Vagina (tissue), 2 donors: ENCODE measurements at regions not wholly inside any gene's neighbourhood (a gene's known extent, or its start where the extent isn't known, plus 50 kb on each side); places are given as distances from the start of the nearest gene placed in this dataset.

ENCODE experiments used
- DNase-seq, 2 donors: peaks; one replicate each; pipeline ENCODE4 v3.0.0-alpha.2; 2017; ENCODE audit errors: extremely low spot score in 2 of 2
- H3K27ac ChIP-seq: fragments of 200-600 bp; sonication (generic); one replicate; pipeline ENCODE4 v1.5.1; 2019
- H3K27me3 ChIP-seq: fragments of 200-600 bp; sonication (generic); one replicate; pipeline ENCODE4 v1.5.1; 2019
- H3K36me3 ChIP-seq, 2 donors: fragments of 200-600 bp; sonication (generic); one replicate each; pipeline ENCODE4 v1.5.1; 2017 to 2019
- H3K4me1 ChIP-seq: fragments of 200-600 bp; sonication (generic); one replicate; pipeline ENCODE4 v1.5.1; 2019
- H3K4me3 ChIP-seq, 2 donors: fragments of 200-600 bp; sonication (generic); 1 replicate in 1 of 2; 2 replicates in 1 of 2; pipeline ENCODE4 v1.5.1; 2016 to 2019
- H3K9me3 ChIP-seq: fragments of 200-600 bp; sonication (generic); one replicate; pipeline ENCODE4 v1.5.1; 2019
- CTCF ChIP-seq, 3 experiments: fragments of 450-650 bp in 2 of 3; fragments of 200-600 bp in 1 of 3; sonication (generic) in 1 of 3; IDR thresholded peaks; one replicate each; pipeline ENCODE4 v1.5.1; 2017 to 2019; ENCODE audit warnings: antibody characterized with exemption in 3 of 3, mild to moderate bottlenecking in 2 of 3, moderate library complexity in 2 of 3
- POLR2A ChIP-seq, 2 donors: fragments of 450-650 bp; IDR thresholded peaks; one replicate each; pipeline ENCODE4 v1.6.1; 2017; ENCODE audit warnings: antibody characterized with exemption in 2 of 2, mild to moderate bottlenecking in 2 of 2, moderate library complexity in 2 of 2
- POLR2AphosphoS5 ChIP-seq, 2 donors: sonication (generic); formaldehyde crosslinking; IDR thresholded peaks; one replicate each; pipeline ENCODE4 v1.9.0; 2017; ENCODE audit warnings: antibody characterized with exemption in 2 of 2, mild to moderate bottlenecking in 2 of 2, low read depth in 1 of 2; ENCODE audit not compliant: insufficient read depth in 1 of 2
- intact Hi-C: fragments of 100-400 bp; cut with DNase I; formaldehyde crosslinking; loops from one replicate; pipeline ENCODE4 v1.15.1; 2023

GRCh38 chr9:1712861-1713450, 302.2 kb upstream of the SMARCA2 start:
- Histone ChIP-seq H3K4me3 (no peak overlapping the region), H3K27me3 (no peaks in the 10 kb centered on the region), H3K9me3 (no peaks in the 10 kb centered on the region), H3K4me1 (no peaks in the 10 kb centered on the region), H3K36me3 (no peaks in the 10 kb centered on the region), H3K27ac (no peak overlapping the region)
- intact Hi-C loops, result no loop called here
- no peak for DNase-seq
- TF ChIP-seq POLR2A (IDR thresholded peaks at IDR 0.05), result no peak
- no peak for TF ChIP-seq CTCF (IDR thresholded peaks at IDR 0.05)
- TF ChIP-seq POLR2AphosphoS5 (IDR thresholded peaks at IDR 0.05; ENCODE audit: insufficient read depth in 1 of 2, low read depth in 1 of 2), result no peak

GRCh38 chr9:1713841-1714240, 301.3 kb upstream of the SMARCA2 start:
- no peak for TF ChIP-seq CTCF (IDR thresholded peaks at IDR 0.05)
- TF ChIP-seq POLR2A (IDR thresholded peaks at IDR 0.05), result no peak
- TF ChIP-seq POLR2AphosphoS5 (IDR thresholded peaks at IDR 0.05; ENCODE audit: insufficient read depth in 1 of 2, low read depth in 1 of 2), result no peak
- H3K36me3 ChIP-seq, result no peaks in the 10 kb centered on the region
- H3K27me3 ChIP-seq, result no peaks in the 10 kb centered on the region
- no peaks in the 10 kb centered on the region for H3K9me3 ChIP-seq
- no peaks in the 10 kb centered on the region for H3K4me1 ChIP-seq
- no peak overlapping the region for H3K4me3 ChIP-seq
- no peak for DNase-seq
- no peak overlapping the region for H3K27ac ChIP-seq
- intact Hi-C loops, result no loop called here

- Histone ChIP-seq H3K4me1 (no peaks in the 10 kb centered on the region), H3K27ac (no peak overlapping the region), H3K4me3 (no peak overlapping the region), H3K27me3 (no peaks in the 10 kb centered on the region), H3K36me3 (no peaks in the 10 kb centered on the region), H3K9me3 (no peaks in the 10 kb centered on the region)
- intact Hi-C loops, result no loop called here
- no peak for DNase-seq
- TF ChIP-seq CTCF (IDR thresholded peaks at IDR 0.05) (no peak), POLR2A (IDR thresholded peaks at IDR 0.05) (no peak), POLR2AphosphoS5 (IDR thresholded peaks at IDR 0.05; ENCODE audit: insufficient read depth in 1 of 2, low read depth in 1 of 2) (no peak)
These were observed 297.3 kb upstream of the SMARCA2 start for GRCh38 chr9:1717882-1718281.

- intact Hi-C loops, result no loop called here
- no peaks in the 10 kb centered on the region for H3K27me3 ChIP-seq
- no peak for DNase-seq
- no peak overlapping the region for H3K4me3 ChIP-seq
- H3K4me1 ChIP-seq, result no peaks in the 10 kb centered on the region
- TF ChIP-seq POLR2A (IDR thresholded peaks at IDR 0.05) (no peak), CTCF (IDR thresholded peaks at IDR 0.05) (no peak), POLR2AphosphoS5 (IDR thresholded peaks at IDR 0.05; ENCODE audit: insufficient read depth in 1 of 2, low read depth in 1 of 2) (no peak)
- H3K9me3 ChIP-seq, result no peaks in the 10 kb centered on the region
- no peaks in the 10 kb centered on the region for H3K36me3 ChIP-seq
- no peak overlapping the region for H3K27ac ChIP-seq
These were observed 296.3 kb upstream of the SMARCA2 start for GRCh38 chr9:1718836-1719235.

- Histone ChIP-seq H3K27ac (no peak overlapping the region), H3K9me3 (no peaks in the 10 kb centered on the region), H3K27me3 (no peaks in the 10 kb centered on the region), H3K4me1 (no peaks in the 10 kb centered on the region), H3K4me3 (no peak overlapping the region), H3K36me3 (no peaks in the 10 kb centered on the region)
- DNase-seq, result no peak
- no peak for TF ChIP-seq POLR2AphosphoS5 (IDR thresholded peaks at IDR 0.05; ENCODE audit: insufficient read depth in 1 of 2, low read depth in 1 of 2)
- no peak for TF ChIP-seq CTCF (IDR thresholded peaks at IDR 0.05)
- no peak for TF ChIP-seq POLR2A (IDR thresholded peaks at IDR 0.05)
- intact Hi-C loops, result no loop called here
These were observed 294.0 kb upstream of the SMARCA2 start for GRCh38 chr9:1721196-1721595.
